MM.1S (cell line): ENCODE measurements at regions not wholly inside any gene's neighbourhood (a gene's known extent, or its start where the extent isn't known, plus 50 kb on each side); places are given as distances from the start of the nearest gene placed in this dataset.

ENCODE experiments used
- CTCF ChIP-seq: fragments of 300-600 bp; sonication (generic); IDR thresholded peaks from 2 replicates; pipeline ENCODE4 v1.5.1; 2016; ENCODE audit warnings: antibody characterized with exemption, low read length, mixed read lengths
- EZH2 ChIP-seq: fragments of 300-600 bp; sonication (generic); optimal IDR thresholded peaks from 2 replicates; pipeline ENCODE3; 2017; ENCODE audit warnings: low read depth, mild to moderate bottlenecking, antibody characterized with exemption, low read length, mixed read lengths

DNA sequence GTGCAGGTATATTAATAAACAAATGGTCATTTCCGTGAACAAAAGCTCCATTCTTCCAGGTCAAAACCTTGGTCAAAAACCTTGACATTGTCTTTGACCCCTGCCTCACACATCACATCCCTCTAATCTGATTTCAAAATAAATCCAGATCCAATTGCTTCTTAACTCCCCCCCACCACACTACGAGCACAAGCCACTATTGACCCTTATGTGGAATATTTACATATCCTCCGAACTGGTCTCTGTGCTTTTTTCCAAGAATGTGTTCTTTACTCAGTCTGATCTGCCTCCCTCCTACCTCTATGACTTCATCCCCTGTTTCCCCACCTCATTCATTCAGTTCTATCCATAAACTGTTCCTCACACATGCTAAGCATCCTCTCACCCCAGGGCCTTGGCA lies 313.6 kb upstream of the NPVF start:
- TF ChIP-seq CTCF (no peak), EZH2 (no peak)
